ENCODE measurements at regions not wholly inside any gene's neighbourhood (a gene's known extent, or its start where the extent isn't known, plus 50 kb on each side); places are given as distances from the start of the nearest gene placed in this dataset.

- no peak for TF ChIP-seq CTCF (IDR thresholded peaks at IDR 0.05; ENCODE audit: partially characterized antibody, unreplicated experiment)
- no peak for DNase-seq
- H3K27me3 Mint-ChIP-seq (ENCODE audit: unreplicated experiment) = no peaks in the 10 kb centered on the region
- no peaks in the 10 kb centered on the region for H3K4me1 Mint-ChIP-seq (ENCODE audit: low read depth, unreplicated experiment)
- H3K36me3 Mint-ChIP-seq (ENCODE audit: unreplicated experiment) = no peaks in the 10 kb centered on the region
- no peak overlapping the region for H3K27ac Mint-ChIP-seq (ENCODE audit: unreplicated experiment)
- H3K4me3 Mint-ChIP-seq (ENCODE audit: unreplicated experiment) = no peak overlapping the region
- peaks cover 2% of the 10 kb centered on the region for H3K9me3 Mint-ChIP-seq (ENCODE audit: unreplicated experiment)
Measured at GRCh38 chr6:110033101-110033500, 55.0 kb downstream of the GPR6 start.

DNA sequence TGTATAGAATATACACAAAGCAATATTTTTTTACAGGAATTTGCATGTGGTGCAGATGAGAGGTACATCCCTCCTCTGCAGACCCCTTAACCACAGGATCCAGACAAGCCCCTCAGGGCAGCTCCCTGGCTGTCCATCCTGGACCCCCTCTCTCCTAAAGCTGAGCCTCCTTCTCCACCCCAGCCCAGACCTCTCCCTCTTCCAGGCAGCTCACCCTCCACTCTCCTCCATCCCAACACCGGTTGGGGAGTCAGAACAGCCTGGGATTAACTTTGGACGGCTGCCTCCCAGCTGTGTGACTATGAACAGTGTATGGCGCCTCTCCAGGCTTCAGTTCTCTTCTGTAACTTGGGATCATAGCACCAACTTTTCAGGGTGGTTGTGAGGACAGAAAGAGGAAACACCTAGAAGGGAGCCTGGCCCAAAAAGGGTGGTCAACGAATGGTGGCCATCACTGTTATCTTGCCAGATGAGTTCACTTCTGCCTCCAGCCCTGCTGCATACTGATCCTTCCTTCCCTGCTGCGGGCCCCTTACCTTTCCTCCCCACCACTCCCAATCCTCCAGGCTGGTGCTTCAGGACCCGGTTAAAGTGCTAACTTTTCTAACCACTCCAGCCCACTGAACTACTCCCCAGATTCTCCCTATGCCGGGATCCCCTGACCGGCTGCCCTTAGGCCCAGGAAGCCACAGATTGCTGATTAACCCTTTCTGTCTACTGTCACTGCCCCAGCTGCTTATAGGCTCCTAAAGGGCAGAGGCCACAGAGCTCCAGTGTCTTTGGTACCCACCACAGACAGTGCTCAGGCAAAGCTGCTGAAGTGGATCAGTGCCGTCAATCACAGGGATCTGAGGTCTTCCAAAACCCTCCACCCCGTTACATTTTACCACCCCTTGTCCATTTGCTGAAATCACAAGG is 55.9 kb downstream of the GPR6 start:
- Mint-ChIP-seq H3K27ac (ENCODE audit: unreplicated experiment) (no peak overlapping the region), H3K27me3 (ENCODE audit: unreplicated experiment) (no peaks in the 10 kb centered on the region), H3K36me3 (ENCODE audit: unreplicated experiment) (no peaks in the 10 kb centered on the region), H3K4me1 (ENCODE audit: low read depth, unreplicated experiment) (no peaks in the 10 kb centered on the region), H3K4me3 (ENCODE audit: unreplicated experiment) (no peak overlapping the region), H3K9me3 (ENCODE audit: unreplicated experiment) (peaks cover 2% of the 10 kb centered on the region)
- DNase-seq = no peak
- TF ChIP-seq CTCF (IDR thresholded peaks at IDR 0.05; ENCODE audit: partially characterized antibody, unreplicated experiment) = no peak

DNA sequence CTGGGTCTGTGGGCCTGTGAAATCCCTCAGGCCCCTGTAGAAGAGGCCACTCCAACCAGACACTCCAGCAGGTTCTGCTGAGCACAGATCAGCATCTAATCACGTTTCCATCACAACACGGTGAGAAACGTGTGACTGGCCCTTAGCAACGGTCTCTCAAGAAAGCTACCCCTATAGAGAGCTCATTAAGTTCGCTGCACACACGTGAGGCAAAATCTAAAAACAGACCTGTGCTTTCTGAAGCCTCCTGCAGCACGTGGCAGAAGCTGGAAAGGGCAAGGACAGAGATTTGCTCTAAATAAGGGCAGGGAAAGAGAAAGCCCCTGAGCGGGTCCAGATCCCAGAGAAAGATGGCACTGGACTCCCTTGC is 56.5 kb downstream of the GPR6 start:
- Mint-ChIP-seq H3K27me3 (ENCODE audit: unreplicated experiment) (no peaks in the 10 kb centered on the region), H3K4me3 (ENCODE audit: unreplicated experiment) (no peak overlapping the region), H3K36me3 (ENCODE audit: unreplicated experiment) (no peaks in the 10 kb centered on the region), H3K27ac (ENCODE audit: unreplicated experiment) (no peak overlapping the region), H3K4me1 (ENCODE audit: low read depth, unreplicated experiment) (peaks cover 5% of the 10 kb centered on the region), H3K9me3 (ENCODE audit: unreplicated experiment) (peaks cover 4% of the 10 kb centered on the region)
- DNase-seq = no peak
- no peak for TF ChIP-seq CTCF (IDR thresholded peaks at IDR 0.05; ENCODE audit: partially characterized antibody, unreplicated experiment)

GRCh38 chr6:110035321-110035720 is 57.2 kb downstream of the GPR6 start:
- Mint-ChIP-seq H3K9me3 (ENCODE audit: unreplicated experiment) (peaks cover 4% of the 10 kb centered on the region), H3K36me3 (ENCODE audit: unreplicated experiment) (no peaks in the 10 kb centered on the region), H3K27ac (ENCODE audit: unreplicated experiment) (no peak overlapping the region), H3K4me1 (ENCODE audit: low read depth, unreplicated experiment) (peaks cover 10% of the 10 kb centered on the region), H3K27me3 (ENCODE audit: unreplicated experiment) (peaks cover 3% of the 10 kb centered on the region), H3K4me3 (ENCODE audit: unreplicated experiment) (no peak overlapping the region)
- TF ChIP-seq CTCF (IDR thresholded peaks at IDR 0.05; ENCODE audit: partially characterized antibody, unreplicated experiment) = no peak
- DNase-seq = no peak
